ENCODE measurements at regions not wholly inside any gene's neighbourhood (a gene's known extent, or its start where the extent isn't known, plus 50 kb on each side); places are given as distances from the start of the nearest gene placed in this dataset.

- DNase-seq (ENCODE audit: low read depth) = peak; percentile 49
These were observed 62.9 kb upstream of the XCR1 start for GRCh38 chr3:46090161-46090591.

GRCh38 chr3:46089237-46090011, 62.1 kb upstream of the XCR1 start:
- DNase-seq (ENCODE audit: low read depth) = peak; percentile 98

- DNase-seq (ENCODE audit: low read depth) = peak; percentile 74
These were observed 60.6 kb upstream of the XCR1 start for GRCh38 chr3:46087871-46088270.

GRCh38 chr3:46086986-46087385, 59.7 kb upstream of the XCR1 start:
- DNase-seq (ENCODE audit: low read depth) = no peak

GRCh38 chr3:46086083-46086437, 58.8 kb upstream of the XCR1 start:
- no peak for DNase-seq (ENCODE audit: low read depth)

GRCh38 chr3:46085421-46086082, 58.3 kb upstream of the XCR1 start:
- DNase-seq (ENCODE audit: low read depth) = no peak

GRCh38 chr3:46083956-46084355, 56.7 kb upstream of the XCR1 start:
- no peak for DNase-seq (ENCODE audit: low read depth)

- DNase-seq (ENCODE audit: low read depth) = no peak
These were observed 55.6 kb upstream of the XCR1 start for GRCh38 chr3:46082849-46083248.

GRCh38 chr3:46082021-46082420, 54.7 kb upstream of the XCR1 start:
- no peak for DNase-seq (ENCODE audit: low read depth)

GRCh38 chr3:46080969-46081345, 53.7 kb upstream of the XCR1 start:
- DNase-seq (ENCODE audit: low read depth) = no peak

- peak; percentile 72 for DNase-seq (ENCODE audit: low read depth)
These were observed 53.1 kb upstream of the XCR1 start for GRCh38 chr3:46080124-46080968.

GRCh38 chr3:46078712-46079400, 51.6 kb upstream of the XCR1 start:
- peak; percentile 90 for DNase-seq (ENCODE audit: low read depth)
